ENCODE measurements at regions not wholly inside any gene's neighbourhood (a gene's known extent, or its start where the extent isn't known, plus 50 kb on each side); places are given as distances from the start of the nearest gene placed in this dataset.

GRCh38 chr1:73782901-73783300 is 415.1 kb downstream of the LRRIQ3 start:
- no peak overlapping the region for H3K27ac ChIP-seq (ENCODE audit: low read depth, low read length)

GRCh38 chr1:73781251-73781650 is 416.7 kb downstream of the LRRIQ3 start:
- Histone ChIP-seq H3K79me2 (ENCODE audit: control insufficient read depth, insufficient read depth, low read length) (no peaks in the 10 kb centered on the region), H2BK120ac (ENCODE audit: low read depth, low read length) (no peak overlapping the region), H3K27me3 (ENCODE audit: insufficient read depth, low read length, poor library complexity) (no peaks in the 10 kb centered on the region), H2AK5ac (ENCODE audit: low read length) (no peak overlapping the region), H3K4ac (ENCODE audit: low read depth, low read length) (no peak overlapping the region), H3K4me2 (ENCODE audit: low read length) (no peak overlapping the region), H4K5ac (ENCODE audit: low read length) (no peak overlapping the region), H3K23ac (ENCODE audit: low read length) (no peak overlapping the region), H3K79me1 (ENCODE audit: low read length) (no peaks in the 10 kb centered on the region), H3K36me3 (ENCODE audit: control insufficient read depth, insufficient read depth, low read length) (no peaks in the 10 kb centered on the region), H3K27ac (ENCODE audit: low read depth, low read length) (no peak overlapping the region), H3K9ac (ENCODE audit: low read length) (no peak overlapping the region), H2BK5ac (ENCODE audit: low read length) (no peak overlapping the region), H3K4me1 (ENCODE audit: control insufficient read depth, low read depth, low read length) (no peaks in the 10 kb centered on the region), H3K56ac (ENCODE audit: low read length) (no peak overlapping the region), H4K8ac (ENCODE audit: low read depth, low read length) (no peak overlapping the region), H3K4me3 (ENCODE audit: low read length) (no peak overlapping the region), H2BK15ac (replicated peaks; ENCODE audit: low read depth) (no peak overlapping the region), H3K18ac (ENCODE audit: low read length) (no peak overlapping the region)
- no CpG with 5 or more reads among the region's 2 CpGs for WGBS (ENCODE audit: extremely low coverage, insufficient coverage, low lambda C conversion rate)
- DNase-seq: no peak

More at GRCh38 chr1:73782901-73783300, 415.1 kb downstream of the LRRIQ3 start:
- H3K56ac ChIP-seq (ENCODE audit: low read length): no peak overlapping the region
- H2BK120ac ChIP-seq (ENCODE audit: low read depth, low read length): no peak overlapping the region
- no peak overlapping the region for H3K4ac ChIP-seq (ENCODE audit: low read depth, low read length)
- no peak overlapping the region for H2AK5ac ChIP-seq (ENCODE audit: low read length)
- no peaks in the 10 kb centered on the region for H3K4me1 ChIP-seq (ENCODE audit: control insufficient read depth, low read depth, low read length)
- H3K79me1 ChIP-seq (ENCODE audit: low read length): no peaks in the 10 kb centered on the region
- H2BK5ac ChIP-seq (ENCODE audit: low read length): no peak overlapping the region
- no peak overlapping the region for H3K4me2 ChIP-seq (ENCODE audit: low read length)
- no peak overlapping the region for H3K4me3 ChIP-seq (ENCODE audit: low read length)
- no peak for DNase-seq
- H3K18ac ChIP-seq (ENCODE audit: low read length): no peak overlapping the region
- WGBS (ENCODE audit: extremely low coverage, insufficient coverage, low lambda C conversion rate): no CpG with 5 or more reads among the region's 2 CpGs
- H3K23ac ChIP-seq (ENCODE audit: low read length): no peak overlapping the region
- no peak overlapping the region for H4K8ac ChIP-seq (ENCODE audit: low read depth, low read length)
- H3K36me3 ChIP-seq (ENCODE audit: control insufficient read depth, insufficient read depth, low read length): no peaks in the 10 kb centered on the region
- no peak overlapping the region for H3K9ac ChIP-seq (ENCODE audit: low read length)
- no peak overlapping the region for H2BK15ac ChIP-seq (replicated peaks; ENCODE audit: low read depth)
- H4K5ac ChIP-seq (ENCODE audit: low read length): no peak overlapping the region
- H3K27me3 ChIP-seq (ENCODE audit: insufficient read depth, low read length, poor library complexity): no peaks in the 10 kb centered on the region
- H3K79me2 ChIP-seq (ENCODE audit: control insufficient read depth, insufficient read depth, low read length): no peaks in the 10 kb centered on the region

GRCh38 chr1:73778471-73778870 is 419.5 kb downstream of the LRRIQ3 start:
- Histone ChIP-seq H3K27me3 (ENCODE audit: insufficient read depth, low read length, poor library complexity) (no peaks in the 10 kb centered on the region), H3K56ac (ENCODE audit: low read length) (no peak overlapping the region), H3K4me2 (ENCODE audit: low read length) (no peak overlapping the region), H2AK5ac (ENCODE audit: low read length) (no peak overlapping the region), H3K36me3 (ENCODE audit: control insufficient read depth, insufficient read depth, low read length) (no peaks in the 10 kb centered on the region), H2BK5ac (ENCODE audit: low read length) (no peak overlapping the region), H3K27ac (ENCODE audit: low read depth, low read length) (no peak overlapping the region), H3K18ac (ENCODE audit: low read length) (no peak overlapping the region), H2BK15ac (replicated peaks; ENCODE audit: low read depth) (no peak overlapping the region), H3K4me1 (ENCODE audit: control insufficient read depth, low read depth, low read length) (no peaks in the 10 kb centered on the region), H4K8ac (ENCODE audit: low read depth, low read length) (no peak overlapping the region), H3K79me1 (ENCODE audit: low read length) (no peaks in the 10 kb centered on the region), H3K4ac (ENCODE audit: low read depth, low read length) (no peak overlapping the region), H3K23ac (ENCODE audit: low read length) (no peak overlapping the region), H3K4me3 (ENCODE audit: low read length) (no peak overlapping the region), H3K9ac (ENCODE audit: low read length) (no peak overlapping the region), H2BK120ac (ENCODE audit: low read depth, low read length) (no peak overlapping the region), H4K5ac (ENCODE audit: low read length) (no peak overlapping the region), H3K79me2 (ENCODE audit: control insufficient read depth, insufficient read depth, low read length) (no peaks in the 10 kb centered on the region)
- no CpG with 5 or more reads among the region's 3 CpGs for WGBS (ENCODE audit: extremely low coverage, insufficient coverage, low lambda C conversion rate)
- DNase-seq: no peak

- H4K8ac ChIP-seq (ENCODE audit: low read depth, low read length): no peak overlapping the region
- no peak overlapping the region for H3K23ac ChIP-seq (ENCODE audit: low read length)
- H3K9ac ChIP-seq (ENCODE audit: low read length): no peak overlapping the region
- H3K4me1 ChIP-seq (ENCODE audit: control insufficient read depth, low read depth, low read length): no peaks in the 10 kb centered on the region
- H3K79me2 ChIP-seq (ENCODE audit: control insufficient read depth, insufficient read depth, low read length): no peaks in the 10 kb centered on the region
- no peak overlapping the region for H2BK15ac ChIP-seq (replicated peaks; ENCODE audit: low read depth)
- no peak overlapping the region for H2BK5ac ChIP-seq (ENCODE audit: low read length)
- no peaks in the 10 kb centered on the region for H3K36me3 ChIP-seq (ENCODE audit: control insufficient read depth, insufficient read depth, low read length)
- H3K4ac ChIP-seq (ENCODE audit: low read depth, low read length): no peak overlapping the region
- H3K27ac ChIP-seq (ENCODE audit: low read depth, low read length): no peak overlapping the region
- no peaks in the 10 kb centered on the region for H3K79me1 ChIP-seq (ENCODE audit: low read length)
- no peak for DNase-seq
- H2AK5ac ChIP-seq (ENCODE audit: low read length): no peak overlapping the region
- no peak overlapping the region for H3K4me3 ChIP-seq (ENCODE audit: low read length)
- no peak overlapping the region for H3K4me2 ChIP-seq (ENCODE audit: low read length)
- H2BK120ac ChIP-seq (ENCODE audit: low read depth, low read length): no peak overlapping the region
- no peak overlapping the region for H3K18ac ChIP-seq (ENCODE audit: low read length)
- no peaks in the 10 kb centered on the region for H3K27me3 ChIP-seq (ENCODE audit: insufficient read depth, low read length, poor library complexity)
- H3K56ac ChIP-seq (ENCODE audit: low read length): no peak overlapping the region
- H4K5ac ChIP-seq (ENCODE audit: low read length): no peak overlapping the region
Observed at GRCh38 chr1:73775896-73776295, 422.1 kb downstream of the LRRIQ3 start.

GRCh38 chr1:73772941-73773340 is 425.0 kb downstream of the LRRIQ3 start:
- H3K36me3 ChIP-seq (ENCODE audit: control insufficient read depth, insufficient read depth, low read length): no peaks in the 10 kb centered on the region
- WGBS (ENCODE audit: extremely low coverage, insufficient coverage, low lambda C conversion rate): no CpG with 5 or more reads among the region's 3 CpGs
- H2AK5ac ChIP-seq (ENCODE audit: low read length): no peak overlapping the region
- no peak overlapping the region for H4K8ac ChIP-seq (ENCODE audit: low read depth, low read length)
- H2BK15ac ChIP-seq (replicated peaks; ENCODE audit: low read depth): no peak overlapping the region
- H4K5ac ChIP-seq (ENCODE audit: low read length): no peak overlapping the region
- H3K9ac ChIP-seq (ENCODE audit: low read length): no peak overlapping the region
- H3K4me3 ChIP-seq (ENCODE audit: low read length): no peak overlapping the region
- H3K79me1 ChIP-seq (ENCODE audit: low read length): no peaks in the 10 kb centered on the region
- no peak overlapping the region for H3K27ac ChIP-seq (ENCODE audit: low read depth, low read length)
- no peak overlapping the region for H2BK5ac ChIP-seq (ENCODE audit: low read length)
- no peak overlapping the region for H3K4ac ChIP-seq (ENCODE audit: low read depth, low read length)
- no peak overlapping the region for H3K23ac ChIP-seq (ENCODE audit: low read length)
- no peak overlapping the region for H3K18ac ChIP-seq (ENCODE audit: low read length)
- H3K27me3 ChIP-seq (ENCODE audit: insufficient read depth, low read length, poor library complexity): no peaks in the 10 kb centered on the region
- no peak overlapping the region for H3K4me2 ChIP-seq (ENCODE audit: low read length)
- no peak overlapping the region for H3K56ac ChIP-seq (ENCODE audit: low read length)
- DNase-seq: no peak
- no peaks in the 10 kb centered on the region for H3K4me1 ChIP-seq (ENCODE audit: control insufficient read depth, low read depth, low read length)
- H3K79me2 ChIP-seq (ENCODE audit: control insufficient read depth, insufficient read depth, low read length): no peaks in the 10 kb centered on the region
- no peak overlapping the region for H2BK120ac ChIP-seq (ENCODE audit: low read depth, low read length)

GRCh38 chr1:73771396-73771795 is 426.6 kb downstream of the LRRIQ3 start:
- DNase-seq: no peak
- H3K23ac ChIP-seq (ENCODE audit: low read length): no peak overlapping the region
- H4K5ac ChIP-seq (ENCODE audit: low read length): no peak overlapping the region
- H2BK15ac ChIP-seq (replicated peaks; ENCODE audit: low read depth): no peak overlapping the region
- no peaks in the 10 kb centered on the region for H3K36me3 ChIP-seq (ENCODE audit: control insufficient read depth, insufficient read depth, low read length)
- no peak overlapping the region for H2AK5ac ChIP-seq (ENCODE audit: low read length)
- H4K8ac ChIP-seq (ENCODE audit: low read depth, low read length): no peak overlapping the region
- H3K4me2 ChIP-seq (ENCODE audit: low read length): no peak overlapping the region
- H3K27ac ChIP-seq (ENCODE audit: low read depth, low read length): no peak overlapping the region
- H3K18ac ChIP-seq (ENCODE audit: low read length): no peak overlapping the region
- H3K4ac ChIP-seq (ENCODE audit: low read depth, low read length): no peak overlapping the region
- H3K79me2 ChIP-seq (ENCODE audit: control insufficient read depth, insufficient read depth, low read length): no peaks in the 10 kb centered on the region
- H3K56ac ChIP-seq (ENCODE audit: low read length): no peak overlapping the region
- no peak overlapping the region for H2BK5ac ChIP-seq (ENCODE audit: low read length)
- no CpG with 5 or more reads among the region's 8 CpGs for WGBS (ENCODE audit: extremely low coverage, insufficient coverage, low lambda C conversion rate)
- H3K9ac ChIP-seq (ENCODE audit: low read length): no peak overlapping the region
- H2BK120ac ChIP-seq (ENCODE audit: low read depth, low read length): no peak overlapping the region
- H3K4me1 ChIP-seq (ENCODE audit: control insufficient read depth, low read depth, low read length): no peaks in the 10 kb centered on the region
- no peaks in the 10 kb centered on the region for H3K27me3 ChIP-seq (ENCODE audit: insufficient read depth, low read length, poor library complexity)
- H3K79me1 ChIP-seq (ENCODE audit: low read length): no peaks in the 10 kb centered on the region
- H3K4me3 ChIP-seq (ENCODE audit: low read length): no peak overlapping the region

Data from mesendoderm (in vitro differentiated cells).